8988T (cell line): ENCODE measurements at regions not wholly inside any gene's neighbourhood (a gene's known extent, or its start where the extent isn't known, plus 50 kb on each side); places are given as distances from the start of the nearest gene placed in this dataset.

Experiments used
- DNase-seq: peaks from one replicate; pipeline ENCODE4 v3.0.0; 2011

DNA sequence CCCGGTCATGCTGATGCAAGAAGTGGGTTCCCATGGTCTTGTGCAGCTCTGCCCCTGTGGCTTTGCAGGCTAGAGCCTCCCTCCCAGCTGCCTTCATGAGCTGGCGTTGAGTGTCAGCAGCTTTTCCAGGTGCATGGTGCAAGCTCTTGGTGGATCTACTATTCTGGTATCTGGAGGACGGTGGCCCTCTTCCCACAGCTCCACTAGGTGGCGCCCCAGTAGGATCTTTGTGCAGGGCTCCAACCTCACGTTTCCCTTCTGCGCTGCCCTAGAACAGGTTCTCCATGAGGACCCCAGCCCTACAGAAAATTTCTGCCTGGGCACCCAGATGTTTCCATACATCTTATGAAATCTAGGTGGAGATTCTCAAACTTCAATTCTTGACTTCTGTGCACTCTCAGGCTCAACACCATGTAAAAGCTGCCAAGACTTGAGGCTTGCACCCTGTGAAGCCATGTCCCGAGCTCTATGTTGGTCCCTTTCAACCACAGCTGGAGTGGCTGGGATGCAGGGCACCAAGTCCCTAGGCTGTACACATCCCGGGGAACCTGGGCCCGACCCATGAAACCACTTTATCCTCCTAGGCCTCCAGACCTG lies 238.4 kb upstream of the MDFIC2 start:
- DNase-seq: no peak

DNA sequence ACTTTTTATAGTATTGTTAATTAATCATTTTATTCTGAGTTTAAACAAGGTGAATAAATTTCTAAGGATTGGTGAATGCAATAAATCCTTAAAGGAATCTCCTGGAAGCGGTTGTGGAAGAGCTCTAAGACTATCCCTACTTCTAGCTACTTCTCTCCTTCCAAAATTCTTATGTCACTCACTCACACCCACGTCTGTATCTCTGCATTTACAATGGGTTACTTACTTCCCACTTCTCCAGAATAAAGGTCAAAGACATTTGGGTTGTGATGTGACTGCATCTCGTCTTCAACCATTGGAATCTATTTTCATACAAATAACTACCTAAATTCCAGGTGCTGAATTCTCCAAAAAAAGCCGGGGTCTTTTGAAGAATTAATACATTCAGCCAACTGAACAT lies 234.2 kb upstream of the MDFIC2 start:
- DNase-seq: no peak

DNA sequence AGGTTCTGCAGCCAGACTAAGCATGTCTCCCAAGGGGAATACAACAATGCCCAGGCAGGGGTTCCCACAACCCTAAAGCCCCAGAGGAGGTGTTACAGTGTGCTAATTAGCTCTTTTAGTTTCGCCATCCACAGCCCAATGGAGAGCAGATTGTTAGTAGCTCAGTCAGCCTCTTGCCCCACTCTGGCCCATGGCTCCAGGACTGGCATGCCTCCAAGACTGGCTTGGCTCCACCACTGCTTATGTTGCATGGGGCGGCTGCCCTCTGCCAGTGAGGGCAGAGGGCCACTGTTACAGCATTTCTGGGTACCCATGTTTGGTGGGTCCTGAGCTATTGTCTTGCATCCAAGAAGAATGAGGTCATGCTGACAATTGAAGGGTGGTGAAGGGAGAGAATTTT lies 231.1 kb upstream of the MDFIC2 start:
- DNase-seq: no peak

DNA sequence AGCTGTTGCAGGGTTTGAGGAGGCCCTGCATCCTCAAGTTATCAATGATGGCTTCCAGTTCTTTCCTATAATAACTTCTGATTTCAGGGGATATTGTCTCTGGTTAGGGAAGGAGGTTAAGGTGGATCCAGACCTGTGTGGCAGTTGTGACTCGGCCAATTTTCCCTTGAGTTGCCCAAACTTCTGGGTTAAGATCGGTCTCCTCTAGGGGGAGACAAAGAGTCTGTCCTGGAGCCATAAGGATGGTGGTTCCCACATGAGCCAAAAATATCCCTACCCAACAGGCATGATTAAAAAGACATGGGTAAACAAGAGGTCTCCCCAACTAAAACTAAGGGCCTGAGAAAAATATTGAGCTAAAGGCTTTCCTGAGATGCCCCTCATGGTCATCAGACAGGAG lies 227.5 kb upstream of the MDFIC2 start:
- no peak for DNase-seq

DNA sequence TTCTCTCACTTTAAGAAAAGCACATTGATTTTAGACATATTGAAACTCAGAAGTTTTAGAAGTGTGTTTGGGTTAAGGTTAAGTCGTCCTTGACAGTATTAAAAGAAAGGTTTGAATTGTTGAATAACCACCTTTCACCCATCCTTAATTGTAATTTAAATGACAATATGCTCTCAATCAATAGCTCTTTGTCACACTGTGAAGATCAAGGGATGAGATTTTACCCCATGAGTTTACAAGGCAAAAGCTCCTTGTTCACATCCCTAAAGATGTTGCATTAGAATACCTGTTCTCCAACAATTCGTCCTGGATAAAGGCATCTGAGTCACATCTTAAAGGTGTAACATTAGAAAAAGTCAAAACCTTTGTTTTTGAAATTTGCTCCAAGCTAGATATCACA lies 220.4 kb upstream of the MDFIC2 start:
- no peak for DNase-seq

DNA sequence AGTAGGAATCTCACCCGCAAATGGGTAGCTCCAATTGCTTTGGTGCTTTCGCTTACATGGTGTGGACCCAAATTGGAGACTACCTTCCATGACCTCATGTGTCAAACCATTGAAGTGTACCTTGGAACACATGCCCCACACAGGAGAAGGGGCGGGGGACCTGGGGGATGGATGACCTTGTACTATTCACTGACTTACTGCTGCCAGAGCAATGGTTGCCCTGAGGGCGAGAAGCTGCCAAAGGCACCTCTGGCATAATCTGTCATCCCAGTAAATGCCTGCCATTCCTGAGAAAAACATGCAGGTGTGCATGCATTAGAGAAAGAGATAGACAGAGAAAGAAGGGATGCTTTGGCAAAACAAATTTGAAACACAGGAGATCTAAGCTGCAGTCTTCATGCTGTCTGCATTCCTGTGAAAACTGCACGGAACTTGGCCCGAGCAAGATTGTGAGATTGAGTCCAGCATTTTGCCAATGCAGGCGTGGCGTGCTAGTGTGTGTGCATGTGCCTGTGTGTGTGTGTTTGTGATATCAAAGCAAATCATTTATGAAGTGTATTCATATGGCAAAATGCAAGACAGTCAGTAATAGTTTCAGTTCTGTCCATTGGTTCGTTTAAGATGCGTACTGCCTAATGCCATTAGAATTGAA lies 219.5 kb upstream of the MDFIC2 start:
- no peak for DNase-seq

DNA sequence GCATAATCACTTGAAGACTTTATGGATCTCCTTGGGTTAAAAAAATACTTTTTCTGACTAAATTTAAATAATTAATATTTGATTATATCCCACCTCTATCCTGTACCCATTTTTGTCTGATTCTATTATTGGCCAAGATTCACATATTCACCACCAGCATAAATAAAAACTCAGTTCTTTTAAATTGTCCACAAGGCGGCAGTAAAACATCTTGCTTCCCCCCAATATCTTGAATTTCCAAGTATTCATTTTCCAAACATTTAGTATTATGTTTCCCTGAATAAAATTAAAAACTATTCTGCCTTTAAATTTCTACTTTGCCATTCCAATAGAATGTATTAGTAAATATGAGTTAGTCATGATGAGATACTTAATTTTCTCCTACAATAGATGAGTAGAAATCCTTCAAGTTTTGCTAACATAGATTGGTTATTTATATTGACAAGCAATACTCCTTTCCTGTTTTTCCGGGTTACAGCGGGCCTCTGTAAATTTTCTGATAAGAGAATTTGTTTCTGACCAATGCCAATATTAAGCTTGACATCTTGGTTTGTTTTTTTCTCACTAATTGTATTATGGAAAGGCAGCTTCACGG lies 218.7 kb upstream of the MDFIC2 start:
- no peak for DNase-seq

DNA sequence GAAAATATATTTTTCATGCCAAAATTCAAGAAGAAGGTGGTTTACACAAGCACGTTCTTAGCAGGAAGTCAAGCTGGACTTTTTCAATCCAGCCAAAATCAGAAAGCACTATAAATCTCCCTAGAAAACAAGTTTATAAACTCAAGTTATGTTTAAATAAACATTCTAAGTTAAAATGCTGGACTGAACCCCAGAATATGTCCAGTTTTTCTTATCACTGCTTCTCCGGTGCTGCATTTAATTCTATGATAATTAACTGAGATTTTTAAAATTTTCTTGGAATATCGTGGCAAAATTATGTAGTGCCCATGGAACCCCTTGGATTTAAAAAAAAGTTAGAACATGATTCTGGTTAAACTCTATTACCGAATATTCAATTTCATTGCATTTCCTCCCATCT lies 218.2 kb upstream of the MDFIC2 start:
- DNase-seq: no peak

DNA sequence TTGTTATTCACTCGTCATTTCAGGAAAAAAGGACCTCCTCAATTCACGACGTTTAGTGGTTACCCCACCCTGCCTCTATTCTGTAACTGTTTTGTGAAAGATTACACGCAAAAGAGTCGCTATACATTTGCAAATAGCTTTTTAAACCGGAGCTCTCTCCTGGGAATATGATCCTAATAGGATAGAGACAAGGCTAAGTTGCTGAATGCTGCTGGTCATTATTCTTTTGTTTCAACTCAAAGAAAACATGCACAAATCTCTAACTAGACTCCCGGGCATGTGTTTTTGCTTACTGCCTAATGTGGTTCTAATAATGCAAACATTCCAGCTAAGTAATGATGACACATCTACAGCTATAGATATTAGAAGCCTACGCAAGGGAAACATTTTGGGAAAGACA lies 214.6 kb upstream of the MDFIC2 start:
- DNase-seq: no peak

DNA sequence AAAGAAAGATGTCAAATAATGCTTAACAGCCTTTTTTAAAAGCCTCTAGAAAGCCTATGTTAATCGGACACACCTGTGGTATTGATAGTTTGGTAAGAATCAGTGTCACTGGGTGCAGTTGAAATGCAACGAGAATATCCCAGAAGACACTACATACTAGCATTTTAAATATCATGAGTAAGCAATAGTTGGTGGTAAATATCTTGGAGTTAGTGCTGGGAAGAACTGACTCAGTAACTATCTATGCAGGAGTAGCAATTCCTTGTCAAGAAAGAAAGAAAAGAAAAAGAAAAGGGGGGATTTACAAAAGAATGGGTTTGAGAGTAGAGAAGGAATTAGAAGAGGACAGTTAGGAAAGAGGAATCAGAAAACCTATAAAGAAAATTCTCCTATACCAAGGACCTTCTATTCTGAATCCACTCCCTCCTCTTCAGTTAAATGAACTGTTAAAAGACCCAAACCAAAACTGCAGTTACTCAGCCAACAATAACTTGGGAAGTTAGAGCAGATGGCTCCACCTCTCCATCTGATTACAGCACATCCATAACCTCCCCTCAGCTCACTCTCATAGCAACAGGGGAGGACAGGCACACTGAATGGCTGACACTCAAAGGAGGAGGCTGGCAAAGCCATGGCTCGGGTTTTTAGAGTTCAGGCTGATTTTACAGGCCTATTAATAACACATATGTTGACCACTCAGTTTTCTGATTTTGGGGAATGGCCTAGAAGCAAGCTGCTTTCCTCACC lies 207.6 kb upstream of the MDFIC2 start:
- no peak for DNase-seq

DNA sequence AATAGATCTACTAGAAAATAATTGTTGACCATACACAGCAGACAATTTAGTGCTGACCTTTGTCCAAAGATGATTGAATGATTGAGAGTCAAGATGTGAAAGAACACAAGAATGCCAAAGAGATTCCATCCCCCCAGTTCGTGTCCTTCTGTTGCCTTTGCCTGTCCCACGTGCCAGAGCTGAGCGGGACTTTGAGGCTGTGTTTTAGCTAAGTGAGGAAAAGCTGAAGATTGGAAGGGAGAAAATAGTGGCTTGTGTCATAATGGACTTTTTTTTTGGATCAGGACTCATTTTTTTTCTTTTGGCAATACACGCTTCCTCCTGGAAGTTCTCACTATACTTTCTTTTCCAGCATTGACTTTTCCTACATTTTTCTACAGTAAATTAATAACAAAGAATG lies 206.6 kb upstream of the MDFIC2 start:
- DNase-seq: no peak

DNA sequence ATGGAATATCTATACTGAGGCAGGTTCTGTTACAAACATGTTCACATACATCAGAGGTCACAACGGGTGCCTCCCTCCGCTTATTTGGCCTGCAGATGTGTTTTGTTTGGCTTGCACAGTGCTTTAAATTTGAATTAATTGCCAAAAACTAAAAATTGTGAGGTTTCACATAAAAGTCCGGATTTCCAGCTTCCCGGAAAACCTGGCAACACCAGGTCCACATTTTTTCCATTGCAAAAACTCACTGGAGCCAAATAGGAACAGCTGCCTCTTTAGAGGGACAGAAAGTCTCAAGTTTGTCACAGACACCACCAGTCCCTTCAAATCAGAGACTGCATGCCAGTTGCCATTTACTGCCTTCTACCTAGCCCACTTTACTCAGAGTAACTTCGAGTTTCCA lies 205.9 kb upstream of the MDFIC2 start:
- DNase-seq: no peak

DNA sequence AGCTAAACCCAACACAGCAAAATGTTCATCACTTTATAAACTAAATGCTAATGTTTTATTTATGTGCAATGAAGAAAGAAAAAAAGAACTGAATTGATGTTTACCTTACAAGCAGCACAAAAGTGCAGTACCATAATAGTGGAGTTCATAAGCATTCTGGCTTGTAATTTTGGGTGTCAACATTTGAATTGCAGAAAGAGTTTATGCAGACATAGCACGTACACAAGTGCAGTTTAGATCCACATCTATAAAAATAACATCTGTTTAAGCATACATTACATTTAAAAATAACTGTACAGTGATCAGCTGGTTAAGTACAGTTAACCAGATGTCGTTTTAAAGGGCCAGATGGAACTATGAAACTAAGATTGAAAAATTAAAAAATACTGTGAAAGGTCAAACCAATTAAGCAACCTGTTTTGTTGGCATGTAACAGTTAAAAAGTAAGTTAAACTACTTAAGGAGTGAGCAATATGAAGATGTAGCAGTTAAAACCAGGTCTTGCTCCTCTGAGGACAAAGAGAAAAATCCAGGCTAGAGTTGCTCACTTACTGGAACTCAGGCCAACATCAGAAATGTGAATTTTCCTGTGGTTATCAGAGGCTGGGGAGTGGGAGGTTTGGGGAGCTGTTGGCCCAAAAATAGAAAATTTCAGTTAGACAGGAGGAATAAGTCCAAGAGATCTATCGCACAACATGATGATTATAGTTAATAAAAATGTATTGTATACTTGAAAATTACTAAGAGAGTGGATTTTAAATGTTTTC lies 204.9 kb upstream of the MDFIC2 start:
- no peak for DNase-seq

DNA sequence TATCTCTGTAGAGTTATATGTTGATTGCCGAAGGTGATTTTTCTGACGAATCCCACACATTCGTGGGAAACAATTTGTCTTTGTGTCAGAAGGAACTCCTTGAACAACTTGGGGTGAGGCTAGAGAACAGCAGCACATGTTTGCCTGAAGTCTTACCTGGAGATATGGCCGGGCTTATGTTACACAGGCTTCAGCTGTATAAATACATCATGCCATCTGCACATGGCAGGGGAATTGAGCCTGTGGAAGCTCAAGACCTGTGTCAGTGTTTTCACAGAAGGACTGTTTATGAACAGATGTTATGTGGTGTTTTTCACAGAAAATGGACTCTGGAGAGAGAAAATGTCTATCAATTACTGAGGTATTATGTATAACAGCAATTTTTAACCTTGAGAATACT lies 203.6 kb upstream of the MDFIC2 start:
- DNase-seq: no peak

DNA sequence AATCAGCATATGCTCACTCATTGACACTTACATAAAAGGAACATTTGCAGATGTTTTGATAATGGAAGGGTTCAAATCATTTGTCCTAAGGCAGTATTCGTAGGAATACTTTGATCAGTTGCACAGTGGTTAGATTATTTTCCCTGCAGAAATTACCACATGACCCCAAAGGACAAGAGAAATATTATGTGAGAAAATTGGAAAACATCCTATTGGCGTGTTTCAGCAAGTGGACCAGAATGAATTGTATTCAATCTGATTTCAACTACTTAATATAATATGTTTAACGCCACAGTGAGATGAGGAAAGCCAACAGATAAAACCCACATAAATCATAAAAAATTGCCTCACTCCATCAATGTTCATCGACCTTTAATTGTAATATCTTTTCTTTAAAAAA lies 195.0 kb upstream of the MDFIC2 start:
- DNase-seq: no peak

DNA sequence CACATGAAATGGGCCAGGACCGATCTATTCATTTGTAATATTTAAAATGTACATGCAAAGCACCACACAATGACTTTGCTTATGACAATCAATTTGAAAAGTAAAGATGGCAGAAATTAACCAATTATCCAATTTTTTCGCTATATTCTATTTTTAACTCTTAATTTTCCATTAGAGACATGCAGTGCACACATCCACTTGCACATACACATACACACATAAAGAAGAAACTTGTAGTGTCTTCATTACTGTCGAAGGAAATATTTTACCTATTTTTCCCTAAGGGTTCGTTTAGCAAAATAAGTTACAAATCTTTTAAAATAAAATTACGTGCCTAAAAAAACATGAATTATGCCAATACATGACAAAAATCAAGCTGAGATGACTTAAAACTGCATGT lies 194.3 kb upstream of the MDFIC2 start:
- no peak for DNase-seq

DNA sequence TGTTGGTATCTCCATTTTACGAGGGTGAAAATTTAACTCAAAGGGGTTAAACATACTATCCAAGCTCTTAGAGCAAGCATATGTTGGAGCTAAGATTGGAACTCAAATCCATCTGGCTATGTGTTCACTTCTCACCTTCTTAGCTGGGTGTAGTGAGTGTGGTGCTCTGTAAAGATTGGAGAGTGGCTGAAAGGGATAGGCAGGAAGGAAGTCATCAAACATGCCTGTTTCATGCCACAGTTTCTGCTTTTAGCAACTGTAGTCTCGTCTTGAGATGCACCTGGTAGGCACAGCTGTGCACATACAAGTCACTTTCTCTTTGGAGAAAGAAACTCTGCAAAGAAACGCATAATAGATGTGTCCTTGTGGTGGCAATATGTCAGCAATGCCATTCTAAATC lies 189.1 kb upstream of the MDFIC2 start:
- DNase-seq: no peak

DNA sequence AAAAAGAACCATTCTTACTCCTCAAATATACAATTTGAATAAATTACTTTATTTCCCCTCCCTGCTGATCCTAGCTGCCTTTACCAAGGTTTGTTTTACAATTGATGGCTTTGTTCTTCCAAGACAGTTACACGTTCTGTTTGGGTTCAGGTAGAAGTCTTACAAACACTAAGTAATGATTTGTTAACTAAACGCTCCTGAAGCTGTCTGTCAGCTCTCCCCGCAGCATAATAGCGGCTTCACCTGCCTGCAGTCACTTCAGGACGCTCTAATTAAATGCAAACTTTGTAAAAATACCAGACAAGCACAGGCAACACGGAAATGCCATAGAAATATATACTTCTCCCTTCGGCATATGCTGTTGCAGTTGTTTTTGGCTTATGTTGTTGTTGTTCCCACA lies 176.4 kb upstream of the MDFIC2 start:
- DNase-seq: no peak

DNA sequence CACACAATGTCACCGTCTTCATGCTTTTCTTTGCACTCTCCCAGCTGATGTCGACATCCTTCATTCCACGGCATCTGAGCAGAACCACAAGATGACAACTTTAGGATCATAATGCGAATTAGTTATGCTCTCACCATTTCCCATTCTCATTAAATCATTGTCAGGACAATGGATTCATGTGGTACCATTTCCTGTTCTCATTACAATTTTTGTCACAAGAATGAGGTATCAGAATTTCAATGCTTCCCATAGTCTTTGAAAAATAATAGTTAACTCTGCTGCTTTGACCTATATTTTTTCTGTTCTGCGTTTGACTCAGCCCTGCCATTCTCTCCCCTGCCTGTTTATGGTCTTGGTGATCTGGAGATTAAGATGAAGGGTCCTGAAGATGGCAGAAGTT lies 175.7 kb upstream of the MDFIC2 start:
- no peak for DNase-seq

DNA sequence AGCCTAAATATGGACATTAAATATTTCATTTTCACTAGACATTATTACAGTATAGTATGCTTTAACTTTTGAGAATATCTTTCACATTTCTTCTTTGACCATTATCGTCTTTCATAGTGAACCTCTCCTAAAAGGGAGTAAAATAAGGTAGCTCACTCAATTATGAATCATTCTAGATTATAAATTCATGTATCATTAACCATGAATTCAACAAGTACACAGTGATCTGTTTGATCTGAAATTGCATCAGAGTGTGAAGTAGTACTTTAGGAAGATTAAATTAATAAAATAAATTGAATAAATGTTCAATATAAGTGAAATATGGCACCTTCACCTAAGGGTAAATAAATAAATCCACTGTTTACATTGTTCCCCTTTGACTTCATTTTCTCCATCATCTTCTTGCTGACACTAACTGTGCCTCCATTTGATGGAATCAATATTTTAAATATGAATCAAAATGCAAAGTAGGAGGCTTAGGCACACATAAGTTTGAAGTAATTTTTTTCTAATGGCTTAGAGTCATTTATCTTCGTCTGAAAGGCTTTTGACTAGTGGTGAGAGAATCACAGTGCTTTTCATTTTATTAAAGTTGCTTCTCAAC lies 174.1 kb upstream of the MDFIC2 start:
- DNase-seq: no peak

DNA sequence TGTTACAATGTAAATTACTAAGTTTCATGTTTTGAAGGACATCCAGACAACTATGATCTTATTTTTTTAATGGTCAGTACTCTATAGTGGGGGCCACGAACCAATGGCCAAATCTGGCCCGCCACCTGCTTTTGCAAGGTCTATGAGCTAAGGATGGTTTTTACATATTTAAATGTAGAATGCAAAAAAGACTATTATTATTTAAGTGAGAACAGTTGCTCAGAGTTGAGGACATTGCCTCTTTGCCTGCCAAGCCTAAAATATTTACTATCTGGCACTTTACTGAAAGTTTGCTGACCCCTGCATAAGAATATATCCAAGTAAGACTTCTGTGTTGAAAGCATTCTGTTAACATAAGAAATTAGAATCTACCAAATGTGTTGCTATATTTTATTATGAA lies 163.7 kb upstream of the MDFIC2 start:
- no peak for DNase-seq

DNA sequence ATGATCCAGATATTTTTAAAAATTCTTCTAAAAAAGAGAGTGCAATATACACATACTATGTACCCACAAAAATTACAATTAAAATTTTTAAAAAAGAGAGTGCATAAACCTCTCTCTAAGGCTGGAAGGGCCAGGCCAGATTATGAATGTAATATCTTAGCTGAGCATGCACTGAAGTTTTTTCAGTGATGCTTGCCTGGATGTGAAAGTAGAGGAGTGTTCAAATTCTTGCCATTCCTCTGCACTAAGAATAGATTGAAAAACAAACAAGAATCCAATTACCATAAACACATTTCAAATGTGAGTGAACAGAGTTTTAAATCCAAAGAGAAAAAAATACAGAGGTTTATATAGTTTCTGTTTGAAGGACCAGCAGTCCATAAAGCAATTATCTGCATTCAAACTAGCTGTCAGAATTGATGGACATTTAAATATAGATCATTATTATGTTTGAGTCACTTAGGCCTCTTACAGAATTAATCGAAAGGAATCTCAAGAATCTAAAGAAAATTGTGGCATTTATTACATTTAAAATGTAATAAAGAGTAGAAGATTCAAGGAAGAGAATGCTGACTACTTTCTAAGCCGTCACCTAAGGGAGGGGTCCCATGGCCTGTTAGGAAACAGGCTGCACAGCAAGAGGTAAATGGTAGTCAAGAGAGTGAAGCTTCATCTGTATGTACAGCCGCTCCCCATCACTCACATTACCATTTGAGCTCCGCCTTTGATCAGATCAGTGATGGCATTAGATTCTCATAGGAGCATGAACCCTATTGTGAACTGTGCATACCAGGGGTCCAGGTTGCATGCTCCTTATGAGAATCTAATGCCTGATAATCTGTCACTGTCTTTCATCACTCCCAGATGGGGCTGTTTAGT lies 159.3 kb upstream of the MDFIC2 start:
- DNase-seq: no peak
